ENCODE measurements at regions not wholly inside any gene's neighbourhood (a gene's known extent, or its start where the extent isn't known, plus 50 kb on each side); places are given as distances from the start of the nearest gene placed in this dataset.

DNA sequence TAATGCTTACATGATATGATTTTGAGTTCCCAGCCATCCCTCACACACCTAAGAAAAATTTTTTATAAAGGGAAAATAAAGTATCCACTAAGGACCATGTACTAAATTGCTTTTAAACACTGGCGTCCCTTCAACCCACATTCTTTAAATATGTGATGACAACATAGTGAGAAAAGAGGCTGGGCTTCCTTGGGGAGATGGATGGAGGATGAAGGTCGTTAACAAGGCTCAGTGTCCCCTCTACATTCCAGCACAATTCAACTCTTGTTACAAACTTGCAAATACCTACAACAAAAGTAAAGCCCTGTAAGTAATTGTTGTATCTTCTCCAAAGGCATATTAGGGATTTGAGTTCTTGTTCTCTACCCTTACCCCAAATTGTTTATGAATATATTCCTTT lies 87.2 kb upstream of the SLC4A7 start:
- Histone ChIP-seq H3K4me2 (ENCODE audit: insufficient read depth, low read length) (no peak overlapping the region), H3K27me3 (ENCODE audit: control insufficient read depth in 2 of 2, insufficient read depth in 2 of 2, low read length in 2 of 2) (no peaks in the 10 kb centered on the region), H3K9me3 (replicated peaks; ENCODE audit: control insufficient read depth, insufficient read depth, low read depth, low read length) (no peaks in the 10 kb centered on the region), H2AFZ (ENCODE audit: low read depth, low read length) (no peak overlapping the region), H3K9me1 (ENCODE audit: control insufficient read depth, insufficient read depth, low read length) (no peaks in the 10 kb centered on the region), H3K4me1 (replicated peaks in 1 of 2; ENCODE audit: control insufficient read depth in 2 of 2, insufficient read depth in 2 of 2, low read length in 2 of 2) (no peaks in the 10 kb centered on the region), H3K27ac (ENCODE audit: extremely low read depth, low read depth, low read length) (no peak overlapping the region), H3K36me3 (ENCODE audit: control insufficient read depth, insufficient read depth, low read length) (no peaks in the 10 kb centered on the region), H4K20me1 (replicated peaks; ENCODE audit: control insufficient read depth, insufficient read depth, low read length) (no peaks in the 10 kb centered on the region), H3K79me2 (ENCODE audit: control insufficient read depth, insufficient read depth, low read length) (no peaks in the 10 kb centered on the region), H3K9ac (ENCODE audit: insufficient read depth in 1 of 2, low read depth in 2 of 2, low read length in 2 of 2) (no peak overlapping the region), H3K4me3 (no peak overlapping the region)
- intact Hi-C loops (cut with micrococcal nuclease) (no loop called here), in situ Hi-C loops (cut with MboI) (no loop called here)
- 3% methylated on average over 2 of the region's 2 CpGs for WGBS (ENCODE audit: insufficient coverage, low coverage, missing lambda C conversion rate)
- no TSS peak for BruUV-seq (replicated peaks)
- no peak for FAIRE-seq
- no peak for DNase-seq (ENCODE audit: extremely low read depth in 1 of 4, low spot score in 3 of 4)
- ChIA-PET POLR2A (interaction anchor here (0.6 kb wide), 1 partner anchor 600 kb away, joined by 3 read pairs; no protein-coding TSS in a partner anchor), CTCF (ENCODE audit: low intra/inter-chr PET ratio) (interaction anchor here (0.6 kb wide), 1 partner anchor 149 kb away, joined by 5 read pairs; no protein-coding TSS in a partner anchor)
- no peak for ATAC-seq
- TF ChIP-seq HDAC8 (tag; IDR thresholded peaks at IDR 0.05) = no peak
- TF ChIP-seq, protein P1, sequence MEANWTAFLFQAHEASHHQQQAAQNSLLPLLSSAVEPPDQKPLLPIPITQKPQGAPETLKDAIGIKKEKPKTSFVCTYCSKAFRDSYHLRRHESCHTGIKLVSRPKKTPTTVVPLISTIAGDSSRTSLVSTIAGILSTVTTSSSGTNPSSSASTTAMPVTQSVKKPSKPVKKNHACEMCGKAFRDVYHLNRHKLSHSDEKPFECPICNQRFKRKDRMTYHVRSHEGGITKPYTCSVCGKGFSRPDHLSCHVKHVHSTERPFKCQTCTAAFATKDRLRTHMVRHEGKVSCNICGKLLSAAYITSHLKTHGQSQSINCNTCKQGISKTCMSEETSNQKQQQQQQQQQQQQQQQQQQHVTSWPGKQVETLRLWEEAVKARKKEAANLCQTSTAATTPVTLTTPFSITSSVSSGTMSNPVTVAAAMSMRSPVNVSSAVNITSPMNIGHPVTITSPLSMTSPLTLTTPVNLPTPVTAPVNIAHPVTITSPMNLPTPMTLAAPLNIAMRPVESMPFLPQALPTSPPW (CRISPR knock-in tag; IDR thresholded peaks at IDR 0.05) = no peak
- no peak for TF ChIP-seq ZNF57 (CRISPR knock-in tag; IDR thresholded peaks at IDR 0.05)
- TF ChIP-seq ETS2 (tag; IDR thresholded peaks at IDR 0.05; ENCODE audit: borderline replicate concordance, poor library complexity, severe bottlenecking) = no peak
- TF ChIP-seq ZNF830 (CRISPR knock-in tag; IDR thresholded peaks at IDR 0.05) = no peak
- no peak for TF ChIP-seq SOX6 (IDR thresholded peaks at IDR 0.05)
- no peak for TF ChIP-seq MLX (CRISPR knock-in tag; conservative IDR thresholded peaks at IDR 0.05)
- TF ChIP-seq ZNF217 (CRISPR knock-in tag; IDR thresholded peaks at IDR 0.05) = no peak
- TF ChIP-seq, protein P2, sequence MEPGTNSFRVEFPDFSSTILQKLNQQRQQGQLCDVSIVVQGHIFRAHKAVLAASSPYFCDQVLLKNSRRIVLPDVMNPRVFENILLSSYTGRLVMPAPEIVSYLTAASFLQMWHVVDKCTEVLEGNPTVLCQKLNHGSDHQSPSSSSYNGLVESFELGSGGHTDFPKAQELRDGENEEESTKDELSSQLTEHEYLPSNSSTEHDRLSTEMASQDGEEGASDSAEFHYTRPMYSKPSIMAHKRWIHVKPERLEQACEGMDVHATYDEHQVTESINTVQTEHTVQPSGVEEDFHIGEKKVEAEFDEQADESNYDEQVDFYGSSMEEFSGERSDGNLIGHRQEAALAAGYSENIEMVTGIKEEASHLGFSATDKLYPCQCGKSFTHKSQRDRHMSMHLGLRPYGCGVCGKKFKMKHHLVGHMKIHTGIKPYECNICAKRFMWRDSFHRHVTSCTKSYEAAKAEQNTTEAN (CRISPR knock-in tag; IDR thresholded peaks at IDR 0.05) = no peak
- TF ChIP-seq, protein P3, sequence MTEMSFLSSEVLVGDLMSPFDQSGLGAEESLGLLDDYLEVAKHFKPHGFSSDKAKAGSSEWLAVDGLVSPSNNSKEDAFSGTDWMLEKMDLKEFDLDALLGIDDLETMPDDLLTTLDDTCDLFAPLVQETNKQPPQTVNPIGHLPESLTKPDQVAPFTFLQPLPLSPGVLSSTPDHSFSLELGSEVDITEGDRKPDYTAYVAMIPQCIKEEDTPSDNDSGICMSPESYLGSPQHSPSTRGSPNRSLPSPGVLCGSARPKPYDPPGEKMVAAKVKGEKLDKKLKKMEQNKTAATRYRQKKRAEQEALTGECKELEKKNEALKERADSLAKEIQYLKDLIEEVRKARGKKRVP (CRISPR knock-in tag; IDR thresholded peaks at IDR 0.05) = no peak
- TF ChIP-seq, protein P4, sequence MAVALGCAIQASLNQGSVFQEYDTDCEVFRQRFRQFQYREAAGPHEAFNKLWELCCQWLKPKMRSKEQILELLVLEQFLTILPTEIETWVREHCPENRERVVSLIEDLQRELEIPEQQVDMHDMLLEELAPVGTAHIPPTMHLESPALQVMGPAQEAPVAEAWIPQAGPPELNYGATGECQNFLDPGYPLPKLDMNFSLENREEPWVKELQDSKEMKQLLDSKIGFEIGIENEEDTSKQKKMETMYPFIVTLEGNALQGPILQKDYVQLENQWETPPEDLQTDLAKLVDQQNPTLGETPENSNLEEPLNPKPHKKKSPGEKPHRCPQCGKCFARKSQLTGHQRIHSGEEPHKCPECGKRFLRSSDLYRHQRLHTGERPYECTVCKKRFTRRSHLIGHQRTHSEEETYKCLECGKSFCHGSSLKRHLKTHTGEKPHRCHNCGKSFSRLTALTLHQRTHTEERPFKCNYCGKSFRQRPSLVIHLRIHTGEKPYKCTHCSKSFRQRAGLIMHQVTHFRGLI (CRISPR knock-in tag; IDR thresholded peaks at IDR 0.05) = no peak
- TF ChIP-seq PHF21A (IDR thresholded peaks at IDR 0.05; ENCODE audit: borderline replicate concordance, low read depth) = no peak
